Fibroblast of pulmonary artery (primary cell): ENCODE measurements at regions not wholly inside any gene's neighbourhood (a gene's known extent, or its start where the extent isn't known, plus 50 kb on each side); places are given as distances from the start of the nearest gene placed in this dataset.

Experiments used
- DNase-seq: peaks from one replicate; pipeline ENCODE4 v3.0.0-alpha.2; 2010; ENCODE audit warnings: low read depth
- H3K4me3 ChIP-seq: replicated peaks from 2 replicates; pipeline ENCODE4 v1.5.1; 2011; ENCODE audit warnings: low read depth, mild to moderate bottlenecking, control low read depth, low read length, moderate library complexity
- TF ChIP-seq, protein P1 (sequence below): IDR thresholded peaks from 2 replicates; pipeline ENCODE4 v1.5.1; 2011; ENCODE audit warnings: mild to moderate bottlenecking, control low read depth, low read length, inconsistent platforms; ENCODE audit errors: missing control alignments

DNA sequence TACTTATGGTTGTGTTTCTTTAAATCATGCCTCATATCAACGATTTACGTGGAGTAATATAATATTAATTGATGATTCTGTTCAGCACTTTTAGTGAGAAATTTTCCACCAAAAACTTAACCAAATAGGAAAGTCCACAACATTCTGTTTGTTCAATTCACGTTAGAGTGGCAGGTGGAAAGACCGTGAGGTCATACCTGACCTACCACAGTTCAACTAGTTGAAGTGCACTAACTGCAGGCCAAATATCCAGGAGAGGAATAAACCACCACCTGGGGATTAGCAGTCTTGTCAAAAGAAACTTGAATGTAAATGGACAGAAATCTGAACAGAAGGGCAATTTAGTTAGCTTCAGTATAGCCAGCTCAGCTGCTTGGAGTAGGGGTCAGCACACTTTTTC is 577.7 kb downstream of the KIF4B start:
- TF ChIP-seq, protein P1, sequence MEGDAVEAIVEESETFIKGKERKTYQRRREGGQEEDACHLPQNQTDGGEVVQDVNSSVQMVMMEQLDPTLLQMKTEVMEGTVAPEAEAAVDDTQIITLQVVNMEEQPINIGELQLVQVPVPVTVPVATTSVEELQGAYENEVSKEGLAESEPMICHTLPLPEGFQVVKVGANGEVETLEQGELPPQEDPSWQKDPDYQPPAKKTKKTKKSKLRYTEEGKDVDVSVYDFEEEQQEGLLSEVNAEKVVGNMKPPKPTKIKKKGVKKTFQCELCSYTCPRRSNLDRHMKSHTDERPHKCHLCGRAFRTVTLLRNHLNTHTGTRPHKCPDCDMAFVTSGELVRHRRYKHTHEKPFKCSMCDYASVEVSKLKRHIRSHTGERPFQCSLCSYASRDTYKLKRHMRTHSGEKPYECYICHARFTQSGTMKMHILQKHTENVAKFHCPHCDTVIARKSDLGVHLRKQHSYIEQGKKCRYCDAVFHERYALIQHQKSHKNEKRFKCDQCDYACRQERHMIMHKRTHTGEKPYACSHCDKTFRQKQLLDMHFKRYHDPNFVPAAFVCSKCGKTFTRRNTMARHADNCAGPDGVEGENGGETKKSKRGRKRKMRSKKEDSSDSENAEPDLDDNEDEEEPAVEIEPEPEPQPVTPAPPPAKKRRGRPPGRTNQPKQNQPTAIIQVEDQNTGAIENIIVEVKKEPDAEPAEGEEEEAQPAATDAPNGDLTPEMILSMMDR, result no peak
- H3K4me3 ChIP-seq, result no peak overlapping the region
- DNase-seq, result no peak

DNA sequence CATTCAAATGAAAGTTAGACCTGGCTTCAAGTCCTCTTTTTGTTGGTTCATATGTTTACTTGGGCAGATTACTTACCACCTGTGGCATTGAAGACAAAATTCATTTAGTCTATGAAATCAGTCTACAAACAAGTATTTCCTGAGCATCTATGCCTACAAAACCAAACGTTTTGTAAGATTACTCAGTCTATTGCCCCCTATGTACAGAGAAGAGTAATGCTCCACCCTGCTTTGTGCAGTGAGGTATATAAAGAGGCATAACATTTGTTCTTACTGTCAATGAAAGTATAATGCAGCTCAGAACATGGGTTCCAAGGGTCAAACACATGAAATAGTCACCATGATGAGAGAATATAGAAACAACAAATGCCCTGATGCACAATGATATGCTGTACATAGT is 580.7 kb downstream of the KIF4B start:
- DNase-seq, result no peak
- no peak overlapping the region for H3K4me3 ChIP-seq
- TF ChIP-seq, protein P1, result no peak

DNA sequence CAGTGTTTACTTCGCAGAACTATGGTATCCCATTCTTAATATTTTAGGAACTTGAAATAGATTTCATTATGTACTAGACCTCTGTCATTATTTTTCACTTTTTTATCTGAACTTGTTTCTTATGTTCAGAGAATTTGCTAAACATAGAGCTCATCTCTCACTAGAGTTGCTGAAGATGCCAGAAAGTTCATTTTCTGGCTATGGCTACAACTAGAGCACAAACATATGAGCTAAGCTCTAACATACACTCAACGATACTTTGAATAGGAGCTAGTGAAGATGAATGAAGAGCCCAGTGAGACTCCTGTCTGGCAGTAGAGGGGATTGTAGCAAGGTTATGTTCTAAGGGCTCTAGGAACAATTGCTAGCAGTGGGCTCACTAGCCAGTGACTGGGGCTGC is 582.2 kb downstream of the KIF4B start:
- TF ChIP-seq, protein P1, result no peak
- no peak overlapping the region for H3K4me3 ChIP-seq
- no peak for DNase-seq

DNA sequence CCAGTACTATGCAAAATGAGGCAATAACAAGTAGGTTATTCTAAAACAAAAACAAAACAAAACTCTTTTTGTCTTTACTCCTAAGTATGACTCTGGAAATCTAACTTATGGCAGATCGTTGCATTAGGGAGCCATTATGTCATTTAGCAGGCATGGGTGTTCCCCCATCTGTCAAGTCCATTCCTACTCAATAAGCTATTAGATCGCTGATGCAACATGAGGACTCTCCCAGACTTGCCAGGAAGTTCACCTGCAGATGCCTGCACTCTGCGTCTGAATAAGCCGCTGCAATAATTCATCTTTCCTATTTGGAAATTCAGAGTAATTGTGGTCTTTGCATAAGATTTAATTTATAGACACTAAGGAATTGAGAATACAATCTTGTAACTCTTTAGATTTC is 585.0 kb downstream of the KIF4B start:
- no peak overlapping the region for H3K4me3 ChIP-seq
- DNase-seq, result no peak
- TF ChIP-seq, protein P1, result no peak

- TF ChIP-seq, protein P1, result no peak
- DNase-seq, result no peak
- no peak overlapping the region for H3K4me3 ChIP-seq
Measured at GRCh38 chr5:155605920-155606319, 592.4 kb downstream of the KIF4B start.

GRCh38 chr5:155616779-155617392 is 603.3 kb downstream of the KIF4B start:
- no peak for DNase-seq
- TF ChIP-seq, protein P1, result peak; percentile 28
- no peak overlapping the region for H3K4me3 ChIP-seq

GRCh38 chr5:155619688-155620087 is 606.1 kb downstream of the KIF4B start:
- no peak overlapping the region for H3K4me3 ChIP-seq
- no peak for DNase-seq
- TF ChIP-seq, protein P1, result no peak
